Esophagus squamous epithelium (tissue), 5 donors: ENCODE measurements at regions not wholly inside any gene's neighbourhood (a gene's known extent, or its start where the extent isn't known, plus 50 kb on each side); places are given as distances from the start of the nearest gene placed in this dataset.

Experiments used
- DNase-seq: peaks from one replicate; lab custom pipeline; 2025; lab: John Stamatoyannopoulos, UW
- H3K27ac ChIP-seq, 4 donors: fragments of 200-600 bp; sonication (generic); one replicate each; pipeline ENCODE4 v1.5.1; 2016 to 2019; ENCODE audit warnings: mild to moderate bottlenecking in 1 of 4
- H3K27me3 ChIP-seq, 4 donors: fragments of 200-600 bp; sonication (generic); 1 replicate in 3 of 4; 2 replicates in 1 of 4; pipeline versions ENCODE4 v1.5.1 to v1.6.0; 2017 to 2021; ENCODE audit warnings: antibody characterized with exemption in 1 of 4
- H3K36me3 ChIP-seq, 3 donors: fragments of 200-600 bp; sonication (generic); one replicate each; pipeline ENCODE4 v1.5.1; 2016 to 2019
- H3K4me1 ChIP-seq, 3 donors: fragments of 200-600 bp; sonication (generic); one replicate each; pipeline ENCODE4 v1.5.1; 2017 to 2019
- H3K4me3 ChIP-seq, 4 donors: fragments of 200-600 bp; sonication (generic); 1 replicate in 3 of 4; 2 replicates in 1 of 4; pipeline ENCODE4 v1.5.1; 2016 to 2019; ENCODE audit warnings: mild to moderate bottlenecking in 2 of 4, moderate library complexity in 1 of 4
- H3K9me3 ChIP-seq, 3 donors: fragments of 200-600 bp; sonication (generic); one replicate each; pipeline ENCODE4 v1.5.1; 2016 to 2019
- POLR2A ChIP-seq, 4 donors: fragments of 450-650 bp; IDR thresholded peaks; one replicate each; pipeline ENCODE4 v1.6.1; 2017; ENCODE audit warnings: antibody characterized with exemption in 4 of 4, mild to moderate bottlenecking in 4 of 4, moderate library complexity in 3 of 4
- WGBS, 2 donors: methylation state at CpG; one replicate each; pipeline ENCODE4 v1.1.5; 2018; 5-methylcytosine and 5-hydroxymethylcytosine counted together
- intact Hi-C: fragments of 100-400 bp; cut with DNase I; formaldehyde crosslinking; loops from one replicate; pipeline ENCODE4 v1.15.0; 2022
- TF ChIP-seq, protein P1 (sequence below), 6 experiments: fragments of 450-650 bp in 4 of 6; fragments of 200-600 bp in 2 of 6; sonication (generic) in 2 of 6; IDR thresholded peaks; one replicate each; pipeline ENCODE4 v1.5.1; 2016 to 2019; ENCODE audit warnings: antibody characterized with exemption in 6 of 6, mild to moderate bottlenecking in 4 of 6, moderate library complexity in 4 of 6
- donor health status: DM: yes; HTN: yes; CAD: no.

DNA sequence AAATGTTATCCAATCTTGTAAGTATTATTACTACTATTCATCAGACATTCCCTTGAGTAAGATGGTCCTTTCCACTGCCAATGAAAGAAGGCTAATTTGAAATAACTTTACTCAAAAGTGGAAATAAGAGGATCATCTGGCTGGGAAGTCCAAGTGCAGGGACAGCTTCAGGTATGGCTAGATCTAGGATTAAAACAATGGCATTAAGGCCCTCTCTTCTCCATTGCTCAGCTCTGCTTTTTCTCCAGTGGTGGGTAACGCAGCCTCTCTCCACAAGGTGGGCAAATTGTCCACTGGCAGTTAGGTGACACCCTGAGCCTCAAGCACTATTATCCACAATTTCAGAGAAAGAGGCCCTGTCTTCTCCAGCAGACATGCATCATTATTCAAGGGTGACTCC lies 66.7 kb upstream of the PGM2 start:
- WGBS, 2 donors = 39 to 46% methylated on average over 1 of the region's 1 CpG
- TF ChIP-seq, protein P1, sequence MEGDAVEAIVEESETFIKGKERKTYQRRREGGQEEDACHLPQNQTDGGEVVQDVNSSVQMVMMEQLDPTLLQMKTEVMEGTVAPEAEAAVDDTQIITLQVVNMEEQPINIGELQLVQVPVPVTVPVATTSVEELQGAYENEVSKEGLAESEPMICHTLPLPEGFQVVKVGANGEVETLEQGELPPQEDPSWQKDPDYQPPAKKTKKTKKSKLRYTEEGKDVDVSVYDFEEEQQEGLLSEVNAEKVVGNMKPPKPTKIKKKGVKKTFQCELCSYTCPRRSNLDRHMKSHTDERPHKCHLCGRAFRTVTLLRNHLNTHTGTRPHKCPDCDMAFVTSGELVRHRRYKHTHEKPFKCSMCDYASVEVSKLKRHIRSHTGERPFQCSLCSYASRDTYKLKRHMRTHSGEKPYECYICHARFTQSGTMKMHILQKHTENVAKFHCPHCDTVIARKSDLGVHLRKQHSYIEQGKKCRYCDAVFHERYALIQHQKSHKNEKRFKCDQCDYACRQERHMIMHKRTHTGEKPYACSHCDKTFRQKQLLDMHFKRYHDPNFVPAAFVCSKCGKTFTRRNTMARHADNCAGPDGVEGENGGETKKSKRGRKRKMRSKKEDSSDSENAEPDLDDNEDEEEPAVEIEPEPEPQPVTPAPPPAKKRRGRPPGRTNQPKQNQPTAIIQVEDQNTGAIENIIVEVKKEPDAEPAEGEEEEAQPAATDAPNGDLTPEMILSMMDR (IDR thresholded peaks at IDR 0.05) = no peak
- no peak overlapping the region for H3K27ac ChIP-seq
- H3K4me1 ChIP-seq = peaks cover 0 to 29% (median 0%) of the 10 kb centered on the region in 3 donors
- H3K27me3 ChIP-seq = no peaks in the 10 kb centered on the region
- no peak for DNase-seq
- intact Hi-C loops = no loop called here
- H3K36me3 ChIP-seq = no peaks in the 10 kb centered on the region
- H3K4me3 ChIP-seq = no peak overlapping the region
- no peaks in the 10 kb centered on the region for H3K9me3 ChIP-seq

DNA sequence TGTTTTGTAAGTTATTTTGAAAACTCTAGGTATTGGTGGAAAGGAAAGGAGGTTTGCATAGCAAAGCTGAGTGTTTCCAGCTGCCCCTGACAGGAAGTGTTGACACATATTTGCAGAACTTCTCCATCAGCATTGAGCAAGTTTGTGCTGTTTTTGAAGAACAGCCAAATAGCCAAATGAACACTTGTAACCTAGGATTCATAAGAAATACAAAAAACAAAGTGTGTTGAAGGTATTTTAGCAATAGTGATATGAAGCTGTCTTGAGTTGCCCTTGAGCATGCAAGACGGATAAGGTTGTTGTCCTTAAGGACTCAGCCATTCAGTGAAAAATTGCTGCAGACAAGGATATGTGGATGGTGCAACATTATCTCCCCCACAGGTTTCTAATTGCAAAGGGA lies 68.3 kb upstream of the PGM2 start:
- WGBS, 2 donors = 8 to 44% methylated on average over 1 of the region's 1 CpG
- Histone ChIP-seq H3K27ac (peak overlapping the region in 2 of 4 donors; percentile 0 to 62), H3K4me3 (no peak overlapping the region), H3K4me1 (peaks cover 0 to 29% (median 0%) of the 10 kb centered on the region in 3 donors), H3K36me3 (no peaks in the 10 kb centered on the region), H3K27me3 (no peaks in the 10 kb centered on the region), H3K9me3 (no peaks in the 10 kb centered on the region)
- DNase-seq = no peak
- intact Hi-C loops = no loop called here
- TF ChIP-seq, protein P1 (IDR thresholded peaks at IDR 0.05) = no peak
- no peak for TF ChIP-seq POLR2A (IDR thresholded peaks at IDR 0.05)

DNA sequence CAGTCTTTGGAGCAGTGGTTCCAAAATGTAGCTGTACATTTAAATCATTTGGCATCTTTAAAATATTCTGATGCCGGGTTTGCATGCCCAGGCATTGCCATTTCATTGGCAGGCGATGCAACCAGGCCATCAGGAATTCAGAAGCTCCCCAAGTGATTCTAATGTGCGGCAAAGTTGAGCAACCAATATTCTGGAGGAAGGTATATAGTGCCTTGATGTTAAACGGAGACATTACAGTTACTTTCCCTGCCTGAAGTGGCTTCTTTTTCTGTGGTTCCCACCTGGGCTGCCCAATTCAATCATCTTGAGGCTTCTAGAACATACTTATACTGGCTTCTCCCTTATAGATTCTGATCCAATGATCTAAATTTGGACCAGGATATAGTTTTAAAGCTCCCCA lies 68.7 kb upstream of the PGM2 start:
- 24 to 36% methylated on average over 4 of the region's 4 CpGs for WGBS, 2 donors
- DNase-seq = no peak

DNA sequence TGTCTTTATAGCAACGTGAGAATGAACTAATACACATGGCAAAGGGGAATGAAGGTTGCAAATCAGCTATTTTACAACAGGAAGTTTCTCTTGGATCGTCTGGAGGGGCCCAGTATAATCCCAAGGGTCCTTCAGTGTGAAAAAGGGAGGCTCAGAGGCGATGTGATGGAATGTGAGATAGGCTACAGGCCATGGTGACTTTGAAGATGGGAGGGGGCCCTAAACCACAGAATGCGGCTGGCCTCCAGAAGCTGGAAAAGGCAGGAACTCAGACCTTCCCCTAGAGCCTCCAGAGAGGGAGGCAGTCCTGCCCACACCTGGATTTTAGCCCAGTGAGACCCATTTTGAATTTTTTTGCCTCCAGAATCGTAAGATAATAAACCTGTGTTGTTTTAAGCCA lies 69.4 kb upstream of the PGM2 start:
- Histone ChIP-seq H3K9me3 (no peaks in the 10 kb centered on the region), H3K4me3 (no peak overlapping the region), H3K27ac (peak overlapping the region in 2 of 4 donors; percentile 0 to 62), H3K4me1 (peaks cover 0 to 23% (median 0%) of the 10 kb centered on the region in 3 donors), H3K27me3 (no peaks in the 10 kb centered on the region), H3K36me3 (no peaks in the 10 kb centered on the region)
- no peak for DNase-seq
- 62 to 75% methylated on average over 5 of the region's 5 CpGs for WGBS, 2 donors
- intact Hi-C loops = no loop called here
- TF ChIP-seq, protein P1 (IDR thresholded peaks at IDR 0.05) = no peak
- TF ChIP-seq POLR2A (IDR thresholded peaks at IDR 0.05) = no peak

More for the DNA sequence above, 68.7 kb upstream of the PGM2 start:
- H3K27me3 ChIP-seq = no peaks in the 10 kb centered on the region
- intact Hi-C loops = no loop called here
- no peaks in the 10 kb centered on the region for H3K9me3 ChIP-seq
- no peaks in the 10 kb centered on the region for H3K36me3 ChIP-seq
- H3K4me3 ChIP-seq = no peak overlapping the region
- H3K27ac ChIP-seq = peak overlapping the region in 3 of 4 donors; percentile 0 to 62 (median 31)
- peaks cover 0 to 29% (median 0%) of the 10 kb centered on the region in 3 donors for H3K4me1 ChIP-seq
- TF ChIP-seq, protein P1 (IDR thresholded peaks at IDR 0.05) = no peak

DNA sequence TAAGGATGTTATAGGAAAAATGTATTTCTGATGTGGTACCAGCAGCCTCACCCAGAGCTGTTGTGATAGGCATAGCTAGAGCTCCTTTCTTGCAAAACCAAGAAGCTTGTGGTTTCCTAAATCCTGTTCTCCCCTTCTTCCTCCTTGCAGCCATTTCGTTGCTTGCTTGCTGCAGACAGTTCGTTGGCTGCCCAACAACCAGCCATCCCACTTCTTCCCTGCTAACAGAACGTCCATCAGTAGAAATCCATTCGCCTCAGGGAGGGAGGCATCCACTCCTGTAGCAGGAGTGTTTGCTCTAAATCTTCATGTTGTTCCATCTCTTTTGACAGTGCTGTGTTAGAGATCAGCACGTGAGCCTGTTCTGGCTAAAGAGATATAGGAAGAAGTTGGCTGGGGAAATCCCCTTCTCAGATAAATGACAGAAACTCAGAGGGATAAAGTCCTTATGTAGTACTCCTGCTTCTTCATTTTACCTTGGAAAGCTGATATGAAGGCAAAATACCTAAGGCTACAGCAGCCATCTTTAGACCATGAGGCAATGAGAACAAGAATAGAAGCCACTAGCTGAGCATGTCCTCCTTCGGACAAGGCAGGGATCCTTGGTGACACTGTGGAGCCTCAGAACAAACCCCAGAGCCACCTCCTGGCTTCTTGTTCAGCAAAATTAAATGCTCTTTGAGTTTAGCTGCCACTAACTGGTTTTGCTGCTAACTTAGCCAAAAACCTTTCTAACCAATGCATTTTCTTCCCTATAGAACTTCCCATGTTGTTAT lies 68.4 kb upstream of the RELL1 start:
- Histone ChIP-seq H3K27me3 (no peaks in the 10 kb centered on the region), H3K9me3 (no peaks in the 10 kb centered on the region), H3K36me3 (no peaks in the 10 kb centered on the region), H3K4me3 (no peak overlapping the region), H3K27ac (no peak overlapping the region), H3K4me1 (peaks cover 0 to 21% (median 0%) of the 10 kb centered on the region in 3 donors)
- TF ChIP-seq POLR2A (IDR thresholded peaks at IDR 0.05) = no peak
- TF ChIP-seq, protein P1 (IDR thresholded peaks at IDR 0.05) = no peak
- 38 to 51% methylated on average over 6 of the region's 6 CpGs for WGBS, 2 donors
- DNase-seq = no peak
- intact Hi-C loops = no loop called here
